PC-3 (cell line): ENCODE measurements at regions not wholly inside any gene's neighbourhood (a gene's known extent, or its start where the extent isn't known, plus 50 kb on each side); places are given as distances from the start of the nearest gene placed in this dataset.

Experiments used
- ATAC-seq: fragments of 200-7000 bp; cut with Tn5 transposase; 2 replicates; pipeline ENCODE4 v1.9.1; 2020; ENCODE audit warnings: mild to moderate bottlenecking, moderate library complexity
- BruUV-seq: library from RNA; stranded (reverse); fragments of 400-500 nt; replicated peaks from 2 replicates; lab custom pipeline; 2021; lab: Mats Ljungman, UMichigan
- CTCF ChIA-PET: fragments of 300-600 bp; sonication (Branson Sonifier 250); formaldehyde crosslinking; loops from one replicate; lab custom pipeline; 2022; ENCODE audit warnings: antibody characterized with exemption; lab: Charles Lee
- POLR2A ChIA-PET: fragments of 300-600 bp; sonication (Branson Sonifier 250); formaldehyde crosslinking; loops from one replicate; lab custom pipeline; 2022; ENCODE audit warnings: antibody characterized with exemption; ENCODE audit not compliant: unreplicated experiment; lab: Charles Lee
- DNase-seq: peaks from one replicate; pipeline ENCODE4 v3.0.0-alpha.2; 2015
- H2AFZ ChIP-seq: fragments of 300-600 bp; sonication (generic); 2 replicates; pipeline ENCODE4 v1.6.0; 2016; ENCODE audit warnings: antibody characterized with exemption, low read length
- H3F3A ChIP-seq: fragments of 300-600 bp; sonication (generic); one replicate; pipeline ENCODE4 v1.6.0; 2017; ENCODE audit warnings: antibody characterized with exemption, low read length, control low read depth, mild to moderate bottlenecking; ENCODE audit not compliant: unreplicated experiment
- H3K27ac ChIP-seq: fragments of 300-600 bp; sonication (generic); 2 replicates; pipeline ENCODE4 v1.5.1; 2016; ENCODE audit warnings: mild to moderate bottlenecking, low read length
- H3K27me3 ChIP-seq: fragments of 300-600 bp; sonication (generic); 2 replicates; pipeline ENCODE4 v1.6.1; 2016; ENCODE audit warnings: low read length, mixed read lengths
- H3K36me3 ChIP-seq: fragments of 300-600 bp; sonication (generic); 2 replicates; pipeline ENCODE4 v1.6.1; 2016; ENCODE audit warnings: low read depth, mixed run types, low read length, mixed read lengths
- H3K4me1 ChIP-seq: fragments of 300-600 bp; sonication (generic); 2 replicates; pipeline ENCODE4 v1.5.1; 2016; ENCODE audit warnings: low read length; ENCODE audit not compliant: insufficient read depth
- H3K4me2 ChIP-seq: fragments of 300-600 bp; sonication (generic); 2 replicates; pipeline ENCODE4 v1.6.0; 2016; ENCODE audit warnings: low read length
- H3K4me3 ChIP-seq: fragments of 300-600 bp; sonication (generic); 2 replicates; pipeline ENCODE4 v1.5.1; 2016; ENCODE audit warnings: mild to moderate bottlenecking, low read length, mixed read lengths
- H3K79me2 ChIP-seq: fragments of 300-600 bp; sonication (generic); 2 replicates; pipeline ENCODE4 v1.6.1; 2017; ENCODE audit warnings: low read length, mixed read lengths
- H3K9ac ChIP-seq: fragments of 300-600 bp; sonication (generic); 2 replicates; pipeline ENCODE4 v1.6.0; 2016; ENCODE audit warnings: mild to moderate bottlenecking, low read length
- H3K9me2 ChIP-seq: fragments of 300-600 bp; sonication (generic); replicated peaks from 2 replicates; pipeline ENCODE4 v1.6.1; 2016; ENCODE audit warnings: mixed run types, low read length, mixed read lengths
- H3K9me3 ChIP-seq: fragments of 300-600 bp; sonication (generic); 2 replicates; pipeline ENCODE4 v1.6.1; 2016; ENCODE audit warnings: low read length, mixed read lengths
- H4K20me1 ChIP-seq: fragments of 300-600 bp; sonication (generic); 2 replicates; pipeline ENCODE4 v1.6.1; 2016; ENCODE audit warnings: low read length, mixed read lengths
- EZH2 ChIP-seq: fragments of 300-600 bp; sonication (generic); IDR thresholded peaks from one replicate; pipeline ENCODE4 v1.6.1; 2017; ENCODE audit warnings: antibody characterized with exemption, mild to moderate bottlenecking, low read length; ENCODE audit not compliant: unreplicated experiment
- EZH2phosphoT487 ChIP-seq: fragments of 300-600 bp; sonication (generic); IDR thresholded peaks from 2 replicates; pipeline ENCODE4 v1.6.1; 2018; ENCODE audit warnings: mild to moderate bottlenecking, antibody characterized with exemption, low read length, borderline replicate concordance
- intact Hi-C: fragments of 100-400 bp; cut with micrococcal nuclease; formaldehyde crosslinking; loops from 2 replicates; pipeline ENCODE4 v1.9.0; 2023
- TF ChIP-seq, protein P1 (sequence below): fragments of 300-600 bp; sonication (generic); conservative IDR thresholded peaks from 2 replicates; pipeline ENCODE4 v1.5.1; 2017; ENCODE audit warnings: antibody characterized with exemption, low read depth, mild to moderate bottlenecking, low read length

DNA sequence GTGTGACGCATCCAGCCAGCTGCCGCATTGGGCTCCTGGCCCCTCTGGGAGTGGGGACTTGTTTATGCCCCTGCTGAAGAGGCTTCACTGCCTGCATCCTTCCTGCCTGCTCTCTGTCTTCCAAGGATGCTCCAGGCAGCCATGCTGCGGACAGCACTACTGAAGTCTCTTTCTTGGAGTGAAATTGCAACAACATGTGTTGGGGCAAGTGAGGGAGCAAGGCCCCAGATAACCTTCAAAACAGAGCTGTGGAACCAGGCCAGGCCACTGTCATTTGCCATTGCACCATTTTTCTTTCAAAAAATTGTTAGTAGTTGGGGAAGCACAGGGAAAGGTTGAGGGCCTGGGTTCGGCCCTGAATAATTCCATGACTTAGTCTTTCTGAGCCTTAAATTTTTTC is 169.6 kb upstream of the ADRA1B start:
- H3K4me2 ChIP-seq: no peak overlapping the region
- no peak for ATAC-seq

DNA sequence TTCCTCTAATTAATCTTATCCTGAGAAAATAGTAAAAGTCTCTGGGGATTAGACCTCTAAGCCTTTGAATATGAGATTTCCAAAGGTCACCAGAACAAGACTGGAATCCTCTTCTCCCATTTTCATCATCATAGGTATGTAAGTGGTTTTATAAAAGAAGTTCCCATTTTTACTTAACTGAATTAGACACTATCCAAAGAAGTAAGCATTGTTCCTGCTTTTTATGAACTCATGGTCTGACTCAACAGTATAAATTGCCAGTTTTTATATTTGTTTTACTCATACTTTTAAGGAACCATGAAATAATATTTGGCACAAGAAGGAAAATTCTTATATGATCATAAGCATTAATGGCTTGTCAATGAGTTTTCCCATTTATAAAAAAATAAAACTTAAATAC is 167.1 kb upstream of the ADRA1B start:
- no peak overlapping the region for H3K9ac ChIP-seq
- H3K4me3 ChIP-seq: no peak overlapping the region
- peaks cover 8% of the 10 kb centered on the region; the same call in 1 of the 2 replicates for H3K36me3 ChIP-seq
- ChIA-PET CTCF (interaction anchor here (0.6 kb wide), 1 partner anchor 168 kb away, joined by 3 read pairs; no protein-coding TSS in a partner anchor), POLR2A (no interaction called here)
- no peaks in the 10 kb centered on the region for H3K27me3 ChIP-seq
- peak overlapping the region; percentile 24 for H3K4me2 ChIP-seq
- H3K79me2 ChIP-seq: no peaks in the 10 kb centered on the region
- H4K20me1 ChIP-seq: no peaks in the 10 kb centered on the region
- TF ChIP-seq EZH2 (no peak), EZH2phosphoT487 (no peak)
- TF ChIP-seq, protein P1, sequence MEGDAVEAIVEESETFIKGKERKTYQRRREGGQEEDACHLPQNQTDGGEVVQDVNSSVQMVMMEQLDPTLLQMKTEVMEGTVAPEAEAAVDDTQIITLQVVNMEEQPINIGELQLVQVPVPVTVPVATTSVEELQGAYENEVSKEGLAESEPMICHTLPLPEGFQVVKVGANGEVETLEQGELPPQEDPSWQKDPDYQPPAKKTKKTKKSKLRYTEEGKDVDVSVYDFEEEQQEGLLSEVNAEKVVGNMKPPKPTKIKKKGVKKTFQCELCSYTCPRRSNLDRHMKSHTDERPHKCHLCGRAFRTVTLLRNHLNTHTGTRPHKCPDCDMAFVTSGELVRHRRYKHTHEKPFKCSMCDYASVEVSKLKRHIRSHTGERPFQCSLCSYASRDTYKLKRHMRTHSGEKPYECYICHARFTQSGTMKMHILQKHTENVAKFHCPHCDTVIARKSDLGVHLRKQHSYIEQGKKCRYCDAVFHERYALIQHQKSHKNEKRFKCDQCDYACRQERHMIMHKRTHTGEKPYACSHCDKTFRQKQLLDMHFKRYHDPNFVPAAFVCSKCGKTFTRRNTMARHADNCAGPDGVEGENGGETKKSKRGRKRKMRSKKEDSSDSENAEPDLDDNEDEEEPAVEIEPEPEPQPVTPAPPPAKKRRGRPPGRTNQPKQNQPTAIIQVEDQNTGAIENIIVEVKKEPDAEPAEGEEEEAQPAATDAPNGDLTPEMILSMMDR: no peak
- no peak overlapping the region for H2AFZ ChIP-seq
- peak overlapping the region; percentile 66 for H3K27ac ChIP-seq
- H3K9me2 ChIP-seq: no peaks in the 10 kb centered on the region
- H3K9me3 ChIP-seq: peaks cover 9% of the 10 kb centered on the region; the same call in 1 of the 2 replicates
- BruUV-seq: no TSS peak
- H3F3A ChIP-seq: no peaks in the 10 kb centered on the region
- H3K4me1 ChIP-seq: peaks cover 41% of the 10 kb centered on the region
- peak; percentile 64 for ATAC-seq
- intact Hi-C loops: loop anchor here (1.0 kb wide), 1 partner anchor 13 kb away; no protein-coding TSS in a partner anchor
- DNase-seq: peak; percentile 81

More for the DNA sequence above, 169.6 kb upstream of the ADRA1B start:
- peaks cover 5% of the 10 kb centered on the region; the same call in 1 of the 2 replicates for H3K9me3 ChIP-seq
- H3K36me3 ChIP-seq: peaks cover 5% of the 10 kb centered on the region; the same call in 1 of the 2 replicates
- no peak overlapping the region for H3K27ac ChIP-seq
- H3K9me2 ChIP-seq: no peaks in the 10 kb centered on the region
- DNase-seq: no peak
- H3K4me3 ChIP-seq: no peak overlapping the region
- H3F3A ChIP-seq: no peaks in the 10 kb centered on the region
- intact Hi-C loops: no loop called here
- ChIA-PET POLR2A (no interaction called here), CTCF (no interaction called here)
- H3K4me1 ChIP-seq: peaks cover 23% of the 10 kb centered on the region
- TF ChIP-seq EZH2: no peak
- TF ChIP-seq, protein P1: no peak
- TF ChIP-seq EZH2phosphoT487: no peak
- no peaks in the 10 kb centered on the region for H3K27me3 ChIP-seq
- no peak overlapping the region for H2AFZ ChIP-seq
- no peaks in the 10 kb centered on the region for H4K20me1 ChIP-seq
- no peaks in the 10 kb centered on the region for H3K79me2 ChIP-seq
- BruUV-seq: no TSS peak
- H3K9ac ChIP-seq: no peak overlapping the region

DNA sequence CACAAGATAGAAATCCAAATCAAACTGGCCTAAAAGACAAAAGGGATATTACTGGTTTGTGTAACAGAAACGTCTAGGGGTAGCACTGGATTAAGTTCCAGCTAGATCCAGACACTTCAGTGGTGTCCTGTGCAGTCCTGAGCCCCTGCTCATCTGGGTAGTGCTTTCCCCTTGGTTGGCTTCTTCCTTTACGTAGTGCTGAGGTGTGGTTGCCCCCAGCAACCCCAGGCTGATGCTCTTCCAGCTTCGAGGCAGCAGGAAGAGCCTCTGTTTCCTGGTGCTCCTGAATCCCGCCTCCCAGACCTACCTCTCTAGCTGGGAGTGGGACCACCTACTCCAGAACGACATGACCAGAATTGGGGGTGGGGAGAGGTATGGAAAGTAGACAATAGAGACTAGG is 166.1 kb upstream of the ADRA1B start:
- peaks cover 9% of the 10 kb centered on the region; the same call in 1 of the 2 replicates for H3K9me3 ChIP-seq
- TF ChIP-seq, protein P1: no peak
- TF ChIP-seq EZH2phosphoT487 (no peak), EZH2 (no peak)
- ATAC-seq (no peak), DNase-seq (no peak)
- no TSS peak for BruUV-seq
- peaks cover 41% of the 10 kb centered on the region for H3K4me1 ChIP-seq
- POLR2A ChIA-PET: no interaction called here
- H3K4me2 ChIP-seq: no peak overlapping the region
- H3K27me3 ChIP-seq: no peaks in the 10 kb centered on the region
- intact Hi-C loops: loop anchor here (10.0 kb wide), 3 partner anchors 155 to 235 kb away; no protein-coding TSS in a partner anchor
- H3K79me2 ChIP-seq: no peaks in the 10 kb centered on the region
- peaks cover 8% of the 10 kb centered on the region; the same call in 1 of the 2 replicates for H3K36me3 ChIP-seq
- CTCF ChIA-PET: no interaction called here
- H3K9ac ChIP-seq: no peak overlapping the region
- no peak overlapping the region for H3K4me3 ChIP-seq
- H3F3A ChIP-seq: no peaks in the 10 kb centered on the region
- no peaks in the 10 kb centered on the region for H3K9me2 ChIP-seq
- H4K20me1 ChIP-seq: no peaks in the 10 kb centered on the region
- H3K27ac ChIP-seq: 0 out of 2 replicates have a peak overlapping the region, but pooled peaks have one; percentile 66
- H2AFZ ChIP-seq: no peak overlapping the region
